ENCODE measurements at regions not wholly inside any gene's neighbourhood (a gene's known extent, or its start where the extent isn't known, plus 50 kb on each side); places are given as distances from the start of the nearest gene placed in this dataset.

DNA sequence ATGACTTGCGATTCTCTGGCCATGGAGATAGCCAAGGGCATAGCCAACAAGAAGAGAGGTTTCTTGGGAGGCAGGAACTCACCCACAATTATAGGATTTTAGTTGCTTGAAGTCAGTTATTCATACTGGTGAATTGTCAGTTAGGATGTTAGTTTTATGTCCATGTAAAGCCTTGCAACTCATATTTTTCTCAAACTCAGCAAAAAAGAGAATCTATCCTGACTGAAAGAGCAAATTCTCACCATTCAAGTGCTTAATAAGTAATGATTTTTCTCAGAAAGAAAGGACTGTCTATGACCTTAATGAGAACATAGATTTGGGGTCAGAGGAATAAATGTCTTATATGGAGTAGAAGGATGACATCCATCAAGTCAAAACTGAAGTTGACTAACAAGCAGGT is 934.5 kb downstream of the STPG2 start:
- TF ChIP-seq SUZ12 (IDR thresholded peaks at IDR 0.05; ENCODE audit: extremely low read depth, insufficient read depth, insufficient read length): no peak
- TF ChIP-seq ZNF274 (IDR thresholded peaks at IDR 0.05; ENCODE audit: low read depth, low read length): no peak
